NT2/D1 (cell line): ENCODE measurements at regions not wholly inside any gene's neighbourhood (a gene's known extent, or its start where the extent isn't known, plus 50 kb on each side); places are given as distances from the start of the nearest gene placed in this dataset.

ENCODE experiments used
- SUZ12 ChIP-seq: IDR thresholded peaks from 2 replicates; pipeline ENCODE4 v1.6.1; 2011; ENCODE audit not compliant: insufficient read length, insufficient read depth; ENCODE audit errors: extremely low read depth
- YY1 ChIP-seq: IDR thresholded peaks from 2 replicates; pipeline ENCODE4 v1.6.1; 2011; ENCODE audit not compliant: insufficient read length, insufficient read depth

DNA sequence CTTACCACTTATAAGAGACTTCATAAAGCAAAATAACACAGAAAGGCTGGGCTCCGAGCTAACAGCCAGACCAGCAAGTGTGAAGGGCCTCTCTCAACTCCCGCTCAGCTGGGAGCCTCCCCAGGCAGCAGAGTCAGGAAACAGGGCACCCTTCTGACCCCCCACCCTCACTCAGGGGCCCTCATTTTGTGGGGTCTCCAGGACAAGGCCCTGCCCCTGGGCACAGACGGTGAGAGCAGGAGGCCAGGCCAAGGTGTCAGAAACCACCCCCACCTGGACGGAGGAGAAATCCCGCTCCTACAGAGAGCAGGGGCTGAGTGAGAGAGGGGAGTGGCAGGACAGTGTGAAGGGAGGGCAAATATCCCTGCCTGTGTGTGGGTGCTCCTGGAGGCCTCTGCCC is 135.8 kb upstream of the FOXD4L5 start:
- TF ChIP-seq SUZ12 (no peak), YY1 (no peak)
